Effector memory CD8-positive, alpha-beta T cell (primary cell): ENCODE measurements at regions not wholly inside any gene's neighbourhood (a gene's known extent, or its start where the extent isn't known, plus 50 kb on each side); places are given as distances from the start of the nearest gene placed in this dataset.

ENCODE experiments used
- ATAC-seq: fragments of 150-1000 bp; cut with Tn5 transposase; replicated peaks from 2 replicates; pipeline ENCODE4 v1.10.0; 2021; ENCODE audit warnings: mild to moderate bottlenecking, moderate library complexity
- DNase-seq, 3 experiments: peaks; one replicate each; pipeline ENCODE4 v3.0.0; 2021
- H3K27ac Mint-ChIP-seq, 2 donors: one replicate each; pipeline ENCODE4 v1.8.0; 2022; ENCODE audit warnings: mild to moderate bottlenecking in 2 of 2, mixed read lengths in 2 of 2, moderate library complexity in 2 of 2
- H3K27me3 Mint-ChIP-seq, 2 donors: one replicate each; pipeline ENCODE4 v1.8.0; 2022; ENCODE audit warnings: mixed read lengths in 2 of 2
- H3K36me3 Mint-ChIP-seq: one replicate; pipeline ENCODE4 v1.8.0; 2022; ENCODE audit warnings: mild to moderate bottlenecking, moderate library complexity, mixed read lengths; ENCODE audit not compliant: insufficient read depth
- H3K4me1 Mint-ChIP-seq, 2 donors: one replicate each; pipeline ENCODE4 v1.8.0; 2022; ENCODE audit warnings: low read depth in 2 of 2, mixed read lengths in 2 of 2
- H3K4me3 Mint-ChIP-seq, 2 donors: one replicate each; pipeline ENCODE4 v1.8.0; 2022; ENCODE audit warnings: mild to moderate bottlenecking in 2 of 2, mixed read lengths in 2 of 2, moderate library complexity in 2 of 2
- H3K9me3 Mint-ChIP-seq, 2 donors: one replicate each; pipeline ENCODE4 v1.8.0; 2022; ENCODE audit warnings: mixed read lengths in 2 of 2

- no peaks in the 10 kb centered on the region for H3K36me3 Mint-ChIP-seq
- DNase-seq (no peak), ATAC-seq (no peak)
- peaks cover 6 to 26% of the 10 kb centered on the region in 2 donors for H3K27me3 Mint-ChIP-seq
- no peak overlapping the region for H3K4me3 Mint-ChIP-seq
- H3K4me1 Mint-ChIP-seq: no peaks in the 10 kb centered on the region
- no peak overlapping the region for H3K27ac Mint-ChIP-seq
- no peaks in the 10 kb centered on the region for H3K9me3 Mint-ChIP-seq
Observed at GRCh38 chr6:132919045-132919860, 104.9 kb downstream of the RPS12 start.

DNA sequence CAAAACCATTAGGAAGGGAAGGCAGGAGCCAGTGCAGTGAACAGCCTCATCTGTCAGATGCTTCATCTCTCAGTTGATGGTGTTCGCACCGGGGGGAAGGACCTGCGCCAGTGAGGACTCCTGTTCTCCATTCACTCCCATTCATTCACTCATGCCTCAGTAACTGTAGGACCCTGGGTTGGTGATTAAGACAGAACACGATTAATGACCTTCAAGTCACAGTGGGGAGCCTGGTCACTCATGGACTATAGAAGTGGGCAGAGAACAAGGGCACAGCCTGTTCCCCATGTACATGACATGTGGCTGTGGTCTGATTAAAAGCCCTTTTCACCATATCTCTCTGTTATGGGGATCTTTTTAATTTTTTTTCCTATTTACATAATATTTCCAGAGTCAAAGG is 113.3 kb downstream of the RPS12 start:
- Mint-ChIP-seq H3K4me3 (no peak overlapping the region), H3K4me1 (no peaks in the 10 kb centered on the region), H3K36me3 (no peaks in the 10 kb centered on the region)

GRCh38 chr6:132929141-132929540 is 114.8 kb downstream of the RPS12 start:
- Mint-ChIP-seq H3K4me1 (no peaks in the 10 kb centered on the region), H3K9me3 (no peaks in the 10 kb centered on the region), H3K4me3 (no peak overlapping the region), H3K27ac (no peak overlapping the region), H3K36me3 (no peaks in the 10 kb centered on the region), H3K27me3 (peaks cover 36 to 44% of the 10 kb centered on the region in 2 donors)
- no peak for ATAC-seq
- DNase-seq: no peak

More for the DNA sequence above, 113.3 kb downstream of the RPS12 start:
- Mint-ChIP-seq H3K27ac (no peak overlapping the region), H3K27me3 (peaks cover 25 to 31% of the 10 kb centered on the region in 2 donors), H3K9me3 (no peaks in the 10 kb centered on the region)
- ATAC-seq: no peak
- DNase-seq: no peak

DNA sequence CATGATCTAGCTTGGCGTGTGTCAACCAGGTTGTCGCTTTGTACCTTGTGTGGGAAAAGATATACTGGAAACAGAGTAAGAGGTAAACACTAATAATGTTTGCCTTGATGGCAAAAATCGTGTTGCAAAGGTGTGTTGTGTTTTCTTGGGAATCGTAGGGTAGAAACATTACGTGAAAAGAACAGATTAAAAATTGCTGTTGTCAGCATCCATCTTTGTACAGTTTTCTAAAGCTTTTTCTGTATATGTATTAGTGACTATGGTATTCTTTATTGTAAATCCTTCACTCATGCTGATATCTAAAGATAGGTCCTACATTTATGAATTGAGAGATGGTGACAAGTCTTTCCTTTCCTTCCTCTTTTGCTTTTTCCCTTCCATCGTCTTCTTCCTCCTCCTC is 116.9 kb downstream of the RPS12 start:
- peaks cover 46 to 51% of the 10 kb centered on the region in 2 donors for H3K27me3 Mint-ChIP-seq
- no peak overlapping the region for H3K4me3 Mint-ChIP-seq
- H3K4me1 Mint-ChIP-seq: no peaks in the 10 kb centered on the region
- DNase-seq (no peak), ATAC-seq (no peak)
- H3K9me3 Mint-ChIP-seq: no peaks in the 10 kb centered on the region
- no peak overlapping the region for H3K27ac Mint-ChIP-seq
- no peaks in the 10 kb centered on the region for H3K36me3 Mint-ChIP-seq

- Mint-ChIP-seq H3K4me3 (no peak overlapping the region), H3K27me3 (peaks cover 46 to 51% of the 10 kb centered on the region in 2 donors)
Observed at GRCh38 chr6:132931936-132932514, 117.7 kb downstream of the RPS12 start.

DNA sequence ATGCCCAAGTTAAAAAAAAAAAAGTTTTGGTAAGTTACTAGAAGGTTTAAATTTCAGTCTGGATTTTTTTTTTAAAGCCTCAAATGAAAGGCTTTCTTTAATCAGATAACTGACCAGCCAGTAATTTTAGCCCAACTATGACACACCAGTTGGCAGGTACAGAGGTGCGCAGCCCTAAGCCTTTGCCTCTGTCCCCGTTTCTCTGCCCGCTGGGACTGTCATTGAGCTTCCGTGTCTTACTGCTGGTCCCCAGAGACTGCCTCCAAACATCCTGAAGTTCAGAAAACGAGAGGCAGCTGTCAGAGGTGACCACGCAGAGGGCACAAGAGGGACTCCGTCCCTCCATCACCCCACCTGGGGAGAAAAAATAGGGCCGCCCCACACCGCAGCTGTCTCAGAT is 118.2 kb downstream of the RPS12 start:
- peaks cover 46 to 51% of the 10 kb centered on the region in 2 donors for H3K27me3 Mint-ChIP-seq
- no peak for ATAC-seq
- no peaks in the 10 kb centered on the region for H3K9me3 Mint-ChIP-seq
- H3K4me1 Mint-ChIP-seq: no peaks in the 10 kb centered on the region
- H3K4me3 Mint-ChIP-seq: no peak overlapping the region
- DNase-seq: no peak
- no peak overlapping the region for H3K27ac Mint-ChIP-seq
- no peaks in the 10 kb centered on the region for H3K36me3 Mint-ChIP-seq

More at GRCh38 chr6:132931936-132932514, 117.7 kb downstream of the RPS12 start:
- no peak overlapping the region for H3K27ac Mint-ChIP-seq
- H3K36me3 Mint-ChIP-seq: no peaks in the 10 kb centered on the region
- DNase-seq (no peak), ATAC-seq (no peak)
- no peaks in the 10 kb centered on the region for H3K4me1 Mint-ChIP-seq
- no peaks in the 10 kb centered on the region for H3K9me3 Mint-ChIP-seq

GRCh38 chr6:132933090-132933489 is 118.7 kb downstream of the RPS12 start:
- H3K9me3 Mint-ChIP-seq: no peaks in the 10 kb centered on the region
- no peak overlapping the region for H3K4me3 Mint-ChIP-seq
- ATAC-seq: no peak
- H3K27ac Mint-ChIP-seq: no peak overlapping the region
- H3K4me1 Mint-ChIP-seq: no peaks in the 10 kb centered on the region
- DNase-seq: no peak
- H3K27me3 Mint-ChIP-seq: peaks cover 46 to 51% of the 10 kb centered on the region in 2 donors
- H3K36me3 Mint-ChIP-seq: no peaks in the 10 kb centered on the region

DNA sequence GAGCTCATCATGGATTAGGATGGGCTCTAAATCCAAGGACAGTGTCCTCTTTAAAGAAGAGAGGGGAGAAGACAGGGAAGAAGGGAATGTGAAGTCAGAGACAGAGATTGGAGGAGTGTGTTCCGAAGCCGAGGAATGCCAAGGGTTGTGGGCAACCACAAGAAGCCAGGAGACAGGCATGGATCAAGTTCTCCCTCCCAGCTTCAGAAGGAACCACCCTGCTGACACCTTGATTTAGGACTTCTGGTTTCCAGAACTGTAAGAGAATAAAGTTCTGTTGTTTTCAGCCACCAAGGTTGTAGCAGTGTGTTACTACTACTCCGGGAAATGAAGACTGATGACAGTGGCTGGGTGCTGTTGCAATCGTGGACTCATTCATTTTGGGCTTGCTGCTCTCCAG is 120.1 kb downstream of the RPS12 start:
- Mint-ChIP-seq H3K4me1 (no peaks in the 10 kb centered on the region), H3K27me3 (peaks cover 44 to 48% of the 10 kb centered on the region in 2 donors), H3K36me3 (no peaks in the 10 kb centered on the region), H3K9me3 (no peaks in the 10 kb centered on the region), H3K4me3 (no peak overlapping the region), H3K27ac (no peak overlapping the region)
- DNase-seq: no peak
- no peak for ATAC-seq

GRCh38 chr6:132936646-132937045 is 122.3 kb downstream of the RPS12 start:
- H3K4me3 Mint-ChIP-seq: no peak overlapping the region
- no peak for DNase-seq
- no peak for ATAC-seq
- H3K36me3 Mint-ChIP-seq: no peaks in the 10 kb centered on the region
- no peak overlapping the region for H3K27ac Mint-ChIP-seq
- no peaks in the 10 kb centered on the region for H3K9me3 Mint-ChIP-seq
- peaks cover 31 to 33% of the 10 kb centered on the region in 2 donors for H3K27me3 Mint-ChIP-seq
- no peaks in the 10 kb centered on the region for H3K4me1 Mint-ChIP-seq

DNA sequence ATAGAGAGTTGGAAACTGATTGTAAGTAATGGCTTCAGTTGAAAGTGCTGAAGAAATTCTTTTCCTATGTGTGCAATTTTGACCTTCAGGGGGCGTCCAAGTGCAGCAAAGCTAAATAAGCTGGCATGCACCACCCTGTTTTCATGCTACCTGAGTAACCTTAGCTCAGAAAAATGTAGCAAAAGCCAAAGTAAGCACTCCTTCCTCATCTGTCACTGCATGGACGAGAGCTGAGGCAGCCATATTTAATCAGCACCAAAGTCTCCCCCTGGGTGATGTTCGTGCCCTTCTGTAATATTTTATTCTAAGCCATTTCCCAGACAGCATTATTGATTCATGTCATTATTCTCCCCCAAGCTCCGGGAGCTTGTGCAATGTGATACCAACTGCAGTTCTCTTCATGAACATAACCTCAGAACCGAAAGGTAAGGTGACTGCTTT is 123.1 kb downstream of the RPS12 start:
- DNase-seq: no peak
- no peaks in the 10 kb centered on the region for H3K4me1 Mint-ChIP-seq

GRCh38 chr6:132948889-132949288 is 134.5 kb downstream of the RPS12 start:
- no peak for DNase-seq
- no peak overlapping the region for H3K4me3 Mint-ChIP-seq
- no peaks in the 10 kb centered on the region for H3K9me3 Mint-ChIP-seq
- H3K27ac Mint-ChIP-seq: no peak overlapping the region
- H3K27me3 Mint-ChIP-seq: peaks cover 16 to 37% of the 10 kb centered on the region in 2 donors
- no peak for ATAC-seq
- no peaks in the 10 kb centered on the region for H3K36me3 Mint-ChIP-seq
- H3K4me1 Mint-ChIP-seq: no peaks in the 10 kb centered on the region

More for the DNA sequence above, 123.1 kb downstream of the RPS12 start:
- Mint-ChIP-seq H3K27ac (no peak overlapping the region), H3K27me3 (peaks cover 23 to 29% of the 10 kb centered on the region in 2 donors), H3K36me3 (peaks cover 3% of the 10 kb centered on the region), H3K9me3 (no peaks in the 10 kb centered on the region), H3K4me3 (no peak overlapping the region)
- no peak for ATAC-seq

GRCh38 chr6:132950566-132950965 is 136.2 kb downstream of the RPS12 start:
- ATAC-seq (no peak), DNase-seq (no peak)
- no peaks in the 10 kb centered on the region for H3K9me3 Mint-ChIP-seq
- H3K27ac Mint-ChIP-seq: no peak overlapping the region
- H3K27me3 Mint-ChIP-seq: peaks cover 13 to 21% of the 10 kb centered on the region in 2 donors
- no peaks in the 10 kb centered on the region for H3K36me3 Mint-ChIP-seq
- H3K4me3 Mint-ChIP-seq: no peak overlapping the region
- no peaks in the 10 kb centered on the region for H3K4me1 Mint-ChIP-seq

DNA sequence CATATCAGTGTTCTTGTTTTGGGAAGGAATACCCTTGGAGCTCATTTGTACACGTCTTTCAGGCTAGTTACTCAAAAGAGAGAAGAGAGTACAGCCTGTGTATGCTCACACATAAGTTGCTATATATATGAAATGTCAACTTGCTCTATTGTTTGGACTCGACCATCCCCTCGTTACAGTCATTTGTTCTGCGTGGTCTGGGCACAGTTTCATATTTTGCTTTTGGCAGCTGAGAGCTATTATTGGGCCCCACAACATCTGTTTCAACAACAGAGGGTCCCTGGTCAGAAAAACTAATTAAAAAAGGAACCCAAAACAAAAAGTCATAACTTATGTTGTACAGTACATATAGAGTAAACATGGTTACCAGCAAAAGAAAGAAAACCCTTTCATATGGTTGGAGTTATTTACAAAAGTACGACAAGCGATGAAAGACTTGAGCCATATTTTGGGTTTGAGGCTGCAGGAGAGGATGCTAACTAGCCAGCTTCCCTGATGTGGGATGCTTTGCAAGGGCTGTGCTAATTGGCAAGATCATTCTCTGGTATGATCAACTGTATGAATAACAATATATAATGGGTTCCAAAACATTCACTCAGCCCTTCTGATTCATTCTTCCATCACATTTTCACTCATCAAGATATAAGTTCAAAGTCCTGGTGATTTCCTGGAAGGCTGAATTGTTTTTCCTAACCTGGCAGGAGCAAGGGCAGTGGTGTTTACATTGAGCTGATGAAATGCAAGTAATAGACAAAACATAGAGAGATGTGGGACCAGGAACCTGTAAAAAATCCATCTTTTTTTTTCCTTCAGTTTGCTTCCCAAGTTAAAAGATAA is 137.9 kb downstream of the RPS12 start:
- no peak overlapping the region for H3K4me3 Mint-ChIP-seq
- DNase-seq: no peak
- H3K9me3 Mint-ChIP-seq: no peaks in the 10 kb centered on the region
- no peak for ATAC-seq
- H3K27me3 Mint-ChIP-seq: peaks cover 19% of the 10 kb centered on the region in 2 donors
- no peaks in the 10 kb centered on the region for H3K36me3 Mint-ChIP-seq
- no peak overlapping the region for H3K27ac Mint-ChIP-seq
- no peaks in the 10 kb centered on the region for H3K4me1 Mint-ChIP-seq
